ENCODE measurements at regions not wholly inside any gene's neighbourhood (a gene's known extent, or its start where the extent isn't known, plus 50 kb on each side); places are given as distances from the start of the nearest gene placed in this dataset.

DNA sequence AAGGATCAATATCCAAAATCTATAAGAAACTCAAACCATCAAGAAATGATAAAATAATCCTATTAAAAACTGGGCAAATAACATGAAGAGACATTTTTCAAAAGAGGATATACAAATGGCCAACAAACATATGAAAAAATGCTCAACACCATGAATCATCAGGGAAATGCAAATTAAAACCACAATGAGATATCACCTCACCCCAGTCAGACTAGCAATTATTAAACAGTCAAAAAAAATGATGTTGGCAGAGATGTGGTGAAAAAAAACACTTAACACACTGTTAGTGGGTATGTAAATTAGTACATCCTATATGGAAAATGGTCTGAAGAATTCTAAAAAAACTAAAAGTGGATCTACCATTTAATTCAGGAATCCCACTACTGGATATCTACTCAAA lies 379.0 kb upstream of the SOX9 start:
- H3K27me3 ChIP-seq (ENCODE audit: low read depth), result no peaks in the 10 kb centered on the region
- TF ChIP-seq, protein P1, sequence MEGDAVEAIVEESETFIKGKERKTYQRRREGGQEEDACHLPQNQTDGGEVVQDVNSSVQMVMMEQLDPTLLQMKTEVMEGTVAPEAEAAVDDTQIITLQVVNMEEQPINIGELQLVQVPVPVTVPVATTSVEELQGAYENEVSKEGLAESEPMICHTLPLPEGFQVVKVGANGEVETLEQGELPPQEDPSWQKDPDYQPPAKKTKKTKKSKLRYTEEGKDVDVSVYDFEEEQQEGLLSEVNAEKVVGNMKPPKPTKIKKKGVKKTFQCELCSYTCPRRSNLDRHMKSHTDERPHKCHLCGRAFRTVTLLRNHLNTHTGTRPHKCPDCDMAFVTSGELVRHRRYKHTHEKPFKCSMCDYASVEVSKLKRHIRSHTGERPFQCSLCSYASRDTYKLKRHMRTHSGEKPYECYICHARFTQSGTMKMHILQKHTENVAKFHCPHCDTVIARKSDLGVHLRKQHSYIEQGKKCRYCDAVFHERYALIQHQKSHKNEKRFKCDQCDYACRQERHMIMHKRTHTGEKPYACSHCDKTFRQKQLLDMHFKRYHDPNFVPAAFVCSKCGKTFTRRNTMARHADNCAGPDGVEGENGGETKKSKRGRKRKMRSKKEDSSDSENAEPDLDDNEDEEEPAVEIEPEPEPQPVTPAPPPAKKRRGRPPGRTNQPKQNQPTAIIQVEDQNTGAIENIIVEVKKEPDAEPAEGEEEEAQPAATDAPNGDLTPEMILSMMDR (IDR thresholded peaks at IDR 0.05), result no peak
- no peak overlapping the region for H3K4me3 ChIP-seq
- no peak for DNase-seq
- no peak overlapping the region for H3K27ac ChIP-seq
- no peak for ATAC-seq
- intact Hi-C loops (cut with DNase I), result no loop called here
- no peaks in the 10 kb centered on the region for H3K9me3 ChIP-seq
- H3K4me1 ChIP-seq, result no peaks in the 10 kb centered on the region
- H3K36me3 ChIP-seq, result no peaks in the 10 kb centered on the region

DNA sequence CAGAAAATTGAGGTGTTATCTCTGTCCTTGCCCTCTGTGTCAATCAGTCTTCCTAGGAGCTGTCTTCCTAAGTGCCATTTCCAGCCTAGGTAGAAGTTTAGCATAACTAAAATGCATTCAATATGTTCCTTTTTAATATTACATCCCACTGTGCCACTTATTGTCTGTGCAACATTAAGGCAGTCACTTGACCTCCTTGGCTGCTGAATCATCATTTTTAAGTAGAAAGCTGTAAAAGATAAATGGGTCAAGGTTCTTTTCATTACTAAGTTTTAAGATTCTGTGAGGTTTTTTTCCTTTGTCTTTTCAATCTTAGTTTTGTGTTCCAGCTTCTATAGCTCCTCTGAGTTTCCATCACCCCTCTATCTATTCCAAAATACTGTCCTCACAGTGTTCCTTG lies 371.9 kb upstream of the SOX9 start:
- H3K27ac ChIP-seq, result no peak overlapping the region
- H3K4me3 ChIP-seq, result no peak overlapping the region
- ATAC-seq, result no peak
- no peaks in the 10 kb centered on the region for H3K9me3 ChIP-seq
- no peak for DNase-seq
- H3K36me3 ChIP-seq, result no peaks in the 10 kb centered on the region
- intact Hi-C loops (cut with DNase I), result no loop called here
- no peaks in the 10 kb centered on the region for H3K4me1 ChIP-seq
- TF ChIP-seq, protein P1 (IDR thresholded peaks at IDR 0.05), result no peak
- no peaks in the 10 kb centered on the region for H3K27me3 ChIP-seq (ENCODE audit: low read depth)

- no peak for DNase-seq
- H3K27me3 ChIP-seq (ENCODE audit: low read depth), result no peaks in the 10 kb centered on the region
- TF ChIP-seq, protein P1 (IDR thresholded peaks at IDR 0.05), result no peak
- no peaks in the 10 kb centered on the region for H3K4me1 ChIP-seq
- H3K36me3 ChIP-seq, result no peaks in the 10 kb centered on the region
- intact Hi-C loops (cut with DNase I), result no loop called here
- H3K27ac ChIP-seq, result no peak overlapping the region
- H3K4me3 ChIP-seq, result no peak overlapping the region
- H3K9me3 ChIP-seq, result no peaks in the 10 kb centered on the region
- no peak for ATAC-seq
These were observed 367.8 kb upstream of the SOX9 start for GRCh38 chr17:71753070-71753469.

DNA sequence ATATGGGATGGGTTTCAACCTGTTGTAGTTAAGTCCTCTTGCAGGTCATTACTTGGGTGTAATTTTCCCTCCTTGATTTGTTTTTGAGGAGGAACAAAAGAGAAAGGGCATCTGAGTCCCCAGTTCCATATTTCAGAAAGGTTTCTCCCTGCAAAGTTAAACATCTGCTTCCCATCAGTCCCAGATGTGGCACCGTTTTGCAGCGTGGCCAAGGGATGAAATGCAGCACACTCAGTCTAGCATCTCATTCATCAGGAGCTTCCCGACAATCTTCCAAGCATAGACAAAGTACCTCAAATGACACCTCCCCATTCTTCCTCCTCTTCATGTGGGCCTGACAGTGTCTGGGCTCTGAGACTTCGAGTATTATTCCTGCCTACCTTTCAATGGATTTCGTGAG lies 363.7 kb upstream of the SOX9 start:
- TF ChIP-seq, protein P1 (IDR thresholded peaks at IDR 0.05), result no peak
- no peak overlapping the region for H3K4me3 ChIP-seq
- intact Hi-C loops (cut with DNase I), result no loop called here
- no peaks in the 10 kb centered on the region for H3K4me1 ChIP-seq
- H3K27ac ChIP-seq, result no peak overlapping the region
- ATAC-seq (no peak), DNase-seq (no peak)
- no peaks in the 10 kb centered on the region for H3K9me3 ChIP-seq
- H3K27me3 ChIP-seq (ENCODE audit: low read depth), result no peaks in the 10 kb centered on the region
- no peaks in the 10 kb centered on the region for H3K36me3 ChIP-seq

DNA sequence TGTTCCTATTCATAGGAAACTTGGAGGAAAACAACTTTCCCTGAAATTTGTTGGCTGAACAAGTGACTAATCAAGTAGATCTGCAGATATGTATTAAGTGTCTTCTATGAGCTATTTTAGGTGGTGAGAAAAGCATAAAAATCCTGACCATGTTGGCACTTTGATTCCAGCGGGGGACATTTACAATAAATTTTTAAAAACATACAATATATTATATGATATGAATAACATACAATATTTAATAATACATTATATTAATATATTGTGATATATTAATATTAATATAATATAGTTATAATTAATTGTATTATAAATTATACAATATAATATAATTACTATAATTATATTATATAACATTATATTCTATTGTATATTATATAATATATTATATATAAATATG lies 362.9 kb upstream of the SOX9 start:
- intact Hi-C loops (cut with DNase I), result no loop called here
- no peaks in the 10 kb centered on the region for H3K27me3 ChIP-seq (ENCODE audit: low read depth)
- no peak overlapping the region for H3K27ac ChIP-seq
- no peaks in the 10 kb centered on the region for H3K9me3 ChIP-seq
- no peaks in the 10 kb centered on the region for H3K4me1 ChIP-seq
- H3K36me3 ChIP-seq, result no peaks in the 10 kb centered on the region
- ATAC-seq, result no peak
- H3K4me3 ChIP-seq, result no peak overlapping the region
- TF ChIP-seq, protein P1 (IDR thresholded peaks at IDR 0.05), result no peak
- DNase-seq, result no peak

All from lower lobe of right lung (tissue), 2 donors.